Mammary epithelial cell (primary cell): ENCODE measurements at regions not wholly inside any gene's neighbourhood (a gene's known extent, or its start where the extent isn't known, plus 50 kb on each side); places are given as distances from the start of the nearest gene placed in this dataset.

Experiments used
- CTCF ChIP-seq, 2 donors: IDR thresholded peaks in 1 of 2; conservative IDR thresholded peaks in 1 of 2; 2 replicates each; pipeline ENCODE4 v1.5.1; 2011 to 2012; ENCODE audit warnings: inconsistent platforms in 2 of 2, low read length in 2 of 2, mild to moderate bottlenecking in 2 of 2, control low read depth in 1 of 2, low read depth in 1 of 2; ENCODE audit not compliant: insufficient read depth in 1 of 2; ENCODE audit errors: extremely low read depth in 1 of 2
- EZH2 ChIP-seq: IDR thresholded peaks from 2 replicates; pipeline ENCODE4 v1.6.1; 2012; ENCODE audit warnings: low read length, inconsistent platforms, borderline replicate concordance

GRCh38 chr5:31098811-31099210, 94.7 kb upstream of the CDH6 start:
- TF ChIP-seq CTCF (conservative IDR thresholded peaks at IDR 0.05 in 1 of 2, IDR thresholded peaks at IDR 0.05 in 1 of 2; ENCODE audit: extremely low read depth in 1 of 2, insufficient read depth in 1 of 2, low read depth in 1 of 2, low read length in 2 of 2) = no peak
- no peak for TF ChIP-seq EZH2
